GM12891 (cell line): ENCODE measurements at regions not wholly inside any gene's neighbourhood (a gene's known extent, or its start where the extent isn't known, plus 50 kb on each side); places are given as distances from the start of the nearest gene placed in this dataset.

Source experiments
- DNase-seq: peaks from one replicate; pipeline ENCODE4 v3.0.0; 2011; ENCODE audit warnings: low spot score; ENCODE audit not compliant: insufficient read length
- FAIRE-seq: peaks from 2 replicates; lab custom pipeline; 2011; peaks lifted over from hg19 to GRCh38; lab: Jason Lieb, UNC
- PAX5 ChIP-seq: IDR thresholded peaks from 2 replicates; pipeline ENCODE4 v1.6.1; 2011; ENCODE audit warnings: low read length, moderate library complexity, mild to moderate bottlenecking; ENCODE audit not compliant: insufficient read depth, severe bottlenecking
- POLR2A ChIP-seq: IDR thresholded peaks from 2 replicates; pipeline ENCODE4 v1.6.1; 2011; ENCODE audit warnings: low read depth, low read length, control low read depth
- POLR2AphosphoS5 ChIP-seq: IDR thresholded peaks from 2 replicates; pipeline ENCODE4 v1.6.1; 2011; ENCODE audit warnings: low read depth, low read length, control low read depth
- POU2F2 ChIP-seq: IDR thresholded peaks from 2 replicates; pipeline ENCODE4 v1.6.1; 2011; ENCODE audit warnings: low read depth, mild to moderate bottlenecking, control low read depth, low read length, moderate library complexity
- SPI1 ChIP-seq: IDR thresholded peaks from 2 replicates; pipeline ENCODE4 v1.6.1; 2011; ENCODE audit warnings: low read depth, low read length, control low read depth
- TAF1 ChIP-seq: IDR thresholded peaks from 2 replicates; pipeline ENCODE4 v1.6.1; 2011; ENCODE audit warnings: low read depth, low read length, control low read depth

GRCh38 chr12:115898670-115899069 is 378.8 kb downstream of the MED13L start:
- DNase-seq (no peak), FAIRE-seq (no peak)
- no peak for TF ChIP-seq POU2F2
- no peak for TF ChIP-seq POLR2AphosphoS5
- no peak for TF ChIP-seq SPI1
- TF ChIP-seq POLR2A = no peak
- TF ChIP-seq TAF1 = no peak
- TF ChIP-seq PAX5 = no peak

GRCh38 chr12:115897729-115898128 is 379.8 kb downstream of the MED13L start:
- FAIRE-seq (no peak), DNase-seq (no peak)
- TF ChIP-seq SPI1 = no peak
- no peak for TF ChIP-seq TAF1
- no peak for TF ChIP-seq POLR2A
- TF ChIP-seq POLR2AphosphoS5 = no peak
- TF ChIP-seq PAX5 = no peak
- no peak for TF ChIP-seq POU2F2

GRCh38 chr12:115895247-115895646 is 382.2 kb downstream of the MED13L start:
- no peak for TF ChIP-seq SPI1
- TF ChIP-seq POLR2A = no peak
- TF ChIP-seq PAX5 = no peak
- no peak for TF ChIP-seq POU2F2
- TF ChIP-seq POLR2AphosphoS5 = no peak
- TF ChIP-seq TAF1 = no peak
- no peak for FAIRE-seq
- no peak for DNase-seq

GRCh38 chr12:115891556-115892164 is 385.8 kb downstream of the MED13L start:
- TF ChIP-seq POLR2A = no peak
- TF ChIP-seq TAF1 = no peak
- TF ChIP-seq SPI1 = no peak
- no peak for TF ChIP-seq POLR2AphosphoS5
- TF ChIP-seq PAX5 = no peak
- no peak for TF ChIP-seq POU2F2
- no peak for DNase-seq
- FAIRE-seq = no peak

GRCh38 chr12:115886666-115887065 is 390.8 kb downstream of the MED13L start:
- no peak for DNase-seq
- TF ChIP-seq SPI1 (no peak), TAF1 (no peak), POU2F2 (no peak), PAX5 (no peak), POLR2AphosphoS5 (no peak), POLR2A (no peak)
- no peak for FAIRE-seq

- FAIRE-seq (no peak), DNase-seq (no peak)
- TF ChIP-seq POU2F2 (no peak), POLR2AphosphoS5 (no peak), POLR2A (no peak), PAX5 (no peak), TAF1 (no peak), SPI1 (no peak)
These were observed 392.3 kb downstream of the MED13L start for GRCh38 chr12:115885040-115885690.

- TF ChIP-seq POU2F2 = no peak
- no peak for TF ChIP-seq TAF1
- TF ChIP-seq POLR2A = no peak
- TF ChIP-seq PAX5 = no peak
- TF ChIP-seq SPI1 = no peak
- no peak for TF ChIP-seq POLR2AphosphoS5
These were observed 394.6 kb downstream of the MED13L start for GRCh38 chr12:115882936-115883335.

GRCh38 chr12:115880238-115880637 is 397.3 kb downstream of the MED13L start:
- no peak for TF ChIP-seq POU2F2
- TF ChIP-seq PAX5 = no peak
- TF ChIP-seq POLR2A = no peak
- TF ChIP-seq TAF1 = no peak
- TF ChIP-seq POLR2AphosphoS5 = no peak
- TF ChIP-seq SPI1 = no peak
- FAIRE-seq = no peak
- no peak for DNase-seq

More at GRCh38 chr12:115882936-115883335, 394.6 kb downstream of the MED13L start:
- FAIRE-seq (no peak), DNase-seq (no peak)

- no peak for FAIRE-seq
- TF ChIP-seq POLR2A (no peak), SPI1 (no peak), POU2F2 (no peak), TAF1 (no peak), POLR2AphosphoS5 (no peak), PAX5 (no peak)
- no peak for DNase-seq
These were observed 398.1 kb downstream of the MED13L start for GRCh38 chr12:115879354-115879753.
